Activated CD8-positive, alpha-beta memory T cell treated with anti-CD3 and anti-CD28 coated beads, Interleukin-2, amount 10 ng/mL, durations not matched to agents 7 days and 5 days (primary cell): ENCODE measurements at regions not wholly inside any gene's neighbourhood (a gene's known extent, or its start where the extent isn't known, plus 50 kb on each side); places are given as distances from the start of the nearest gene placed in this dataset.
"Not testable (repeated sequence)": the region's sequence is repeated elsewhere in the genome, so short reads cannot be mapped to it uniquely, and the experiment has no call there.

Source experiments
- ATAC-seq: fragments of 150-1000 bp; cut with Tn5 transposase; one replicate; pipeline ENCODE4 v1.10.0; 2021; ENCODE audit warnings: moderate library complexity
- CTCF ChIA-PET: fragments of 350-600 bp; sonication (Branson Sonifier 250); formaldehyde crosslinking; loops from one replicate; lab custom pipeline; 2021; ENCODE audit warnings: antibody characterized with exemption; lab: Charles Lee
- DNase-seq: peaks from one replicate; pipeline ENCODE4 v3.0.0-alpha.2; 2020
- H3K27ac Mint-ChIP-seq: one replicate; pipeline ENCODE4 v1.8.0; 2021; ENCODE audit warnings: mild to moderate bottlenecking, mixed read lengths
- H3K27me3 Mint-ChIP-seq: one replicate; pipeline ENCODE4 v1.8.0; 2021; ENCODE audit warnings: mixed read lengths
- H3K36me3 Mint-ChIP-seq: one replicate; pipeline ENCODE4 v1.8.0; 2021; ENCODE audit warnings: mild to moderate bottlenecking, mixed read lengths
- H3K4me1 Mint-ChIP-seq: one replicate; pipeline ENCODE4 v1.8.0; 2021; ENCODE audit warnings: mixed read lengths
- H3K4me3 Mint-ChIP-seq: one replicate; pipeline ENCODE4 v1.8.0; 2021; ENCODE audit warnings: mild to moderate bottlenecking, moderate library complexity, mixed read lengths
- H3K9me3 Mint-ChIP-seq: one replicate; pipeline ENCODE4 v1.8.0; 2022; ENCODE audit warnings: low read depth, mixed read lengths

DNA sequence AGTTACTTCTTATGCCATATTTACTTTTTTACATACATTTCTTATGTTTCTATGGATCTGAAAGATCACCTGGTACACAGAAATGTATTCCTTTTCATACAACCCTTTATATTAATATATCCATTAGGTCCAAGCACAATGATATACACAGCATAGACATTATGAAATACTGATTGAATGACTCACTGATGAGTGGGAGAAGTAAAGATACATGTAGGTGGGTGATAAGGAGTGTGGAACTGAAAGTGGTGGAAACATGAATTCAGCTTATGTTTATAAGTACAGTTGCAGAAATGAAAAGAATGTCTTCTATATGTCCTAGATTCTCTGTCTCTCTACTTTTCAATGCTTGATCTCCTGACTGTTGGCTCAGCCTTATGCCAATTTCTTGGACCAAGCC, 87.9 kb downstream of the YIPF7 start:
- Mint-ChIP-seq H3K27ac (no peak overlapping the region), H3K9me3 (no peaks in the 10 kb centered on the region), H3K36me3 (no peaks in the 10 kb centered on the region), H3K27me3 (no peaks in the 10 kb centered on the region), H3K4me1 (no peaks in the 10 kb centered on the region), H3K4me3 (no peak overlapping the region)
- ATAC-seq: no peak
- CTCF ChIA-PET: no interaction called here
- DNase-seq: no peak

DNA sequence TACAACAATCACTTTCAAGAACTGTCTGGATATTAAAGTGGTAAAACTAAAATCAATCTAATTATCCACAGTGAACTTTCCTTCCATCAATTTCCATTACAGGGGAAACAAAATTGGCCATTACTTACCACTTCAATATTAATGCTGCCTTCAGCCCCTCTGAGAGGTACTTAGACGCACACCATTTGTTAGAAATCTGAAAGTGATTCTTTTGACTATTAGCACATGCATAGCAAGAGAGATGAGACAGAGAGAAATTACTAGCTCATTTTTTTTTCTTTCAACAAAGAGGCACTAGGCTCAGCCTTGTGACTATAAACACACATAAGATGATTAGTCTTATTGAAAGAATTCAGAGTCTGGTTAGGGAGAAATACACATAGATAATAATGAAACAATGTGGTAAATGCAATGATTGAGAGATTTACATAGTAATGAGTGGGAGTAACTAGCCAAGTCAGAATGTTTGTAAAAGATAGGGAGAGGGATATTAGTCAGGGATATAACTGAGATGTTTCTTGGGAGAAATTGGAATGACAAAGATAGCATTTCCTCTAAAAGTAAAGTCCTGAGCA, 93.3 kb downstream of the YIPF7 start:
- CTCF ChIA-PET: no interaction called here
- DNase-seq (no peak), ATAC-seq (no peak)
- Mint-ChIP-seq H3K27me3 (no peaks in the 10 kb centered on the region), H3K36me3 (no peaks in the 10 kb centered on the region), H3K4me3 (no peak overlapping the region), H3K27ac (no peak overlapping the region), H3K9me3 (no peaks in the 10 kb centered on the region), H3K4me1 (no peaks in the 10 kb centered on the region)

DNA sequence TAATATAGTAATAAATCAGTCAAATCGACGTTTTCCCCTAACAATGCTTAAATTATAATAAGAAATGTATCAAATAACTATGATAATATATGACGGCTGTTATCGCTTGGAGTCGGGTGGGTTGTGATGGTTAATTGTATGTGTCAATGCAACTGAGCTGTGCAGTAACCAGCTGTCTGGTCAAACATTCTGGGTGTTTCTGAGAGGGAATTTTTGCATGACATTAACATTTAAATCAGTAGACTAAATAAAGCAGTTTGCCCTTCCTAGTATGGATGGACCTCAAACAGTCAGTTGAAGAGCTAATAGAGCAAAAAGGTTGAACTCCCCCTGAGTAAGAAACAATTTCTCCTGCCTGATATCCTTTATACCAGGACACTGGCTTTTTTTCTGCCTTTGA, 96.7 kb downstream of the YIPF7 start:
- Mint-ChIP-seq H3K27ac (no peak overlapping the region), H3K27me3 (no peaks in the 10 kb centered on the region), H3K36me3 (no peaks in the 10 kb centered on the region), H3K9me3 (no peaks in the 10 kb centered on the region), H3K4me3 (no peak overlapping the region), H3K4me1 (no peaks in the 10 kb centered on the region)
- CTCF ChIA-PET: interaction anchor here (1.2 kb wide), 1 partner anchor 8 kb away, joined by 3 read pairs; no protein-coding TSS in a partner anchor
- no peak for ATAC-seq
- no peak for DNase-seq

DNA sequence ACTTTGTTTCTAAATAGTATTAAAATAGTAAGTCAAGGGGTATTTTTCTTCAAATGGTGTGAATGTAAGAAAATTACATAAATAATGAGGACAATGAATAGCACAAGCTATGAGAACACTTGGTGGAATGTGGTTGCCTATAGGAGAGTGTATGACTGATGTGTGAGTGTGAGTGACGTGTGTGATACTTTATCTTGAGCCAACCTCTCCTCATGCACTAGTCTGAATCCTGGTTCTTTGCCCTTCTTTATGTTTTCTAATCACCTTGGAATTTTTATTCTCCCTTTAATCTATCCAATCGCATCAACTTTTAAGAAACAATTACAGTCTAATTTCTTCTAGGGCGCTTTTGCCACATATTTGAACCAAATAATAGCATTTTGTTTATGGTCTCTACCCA, 98.2 kb downstream of the YIPF7 start:
- H3K27ac Mint-ChIP-seq: no peak overlapping the region
- H3K9me3 Mint-ChIP-seq: no peaks in the 10 kb centered on the region
- H3K27me3 Mint-ChIP-seq: no peaks in the 10 kb centered on the region
- DNase-seq (no peak), ATAC-seq (no peak)
- H3K4me1 Mint-ChIP-seq: no peaks in the 10 kb centered on the region
- H3K4me3 Mint-ChIP-seq: no peak overlapping the region
- CTCF ChIA-PET: no interaction called here
- no peaks in the 10 kb centered on the region for H3K36me3 Mint-ChIP-seq

DNA sequence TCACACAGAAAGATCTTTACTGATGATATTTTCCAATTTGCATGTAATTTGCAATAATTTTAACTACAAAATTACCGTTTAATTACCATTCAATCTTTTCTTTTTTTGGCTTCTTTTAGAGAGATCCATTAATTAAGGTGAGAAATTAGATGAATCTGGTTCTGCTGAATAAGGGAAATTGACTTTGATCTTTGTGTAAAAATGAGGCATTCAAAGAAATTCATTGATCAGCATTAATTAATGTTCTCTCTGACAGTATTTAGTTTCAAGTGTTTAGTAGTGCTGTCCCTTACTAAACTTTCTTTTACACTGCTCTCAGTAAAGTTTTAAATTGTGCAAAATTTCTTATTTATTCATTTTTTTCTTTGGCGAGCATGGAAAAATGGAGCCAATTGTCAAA, 97.2 kb upstream of the KCTD8 start:
- H3K36me3 Mint-ChIP-seq: no peaks in the 10 kb centered on the region
- no peaks in the 10 kb centered on the region for H3K4me1 Mint-ChIP-seq
- H3K27me3 Mint-ChIP-seq: no peaks in the 10 kb centered on the region
- H3K27ac Mint-ChIP-seq: no peak overlapping the region
- no peak for DNase-seq
- CTCF ChIA-PET: no interaction called here
- ATAC-seq: no peak
- no peaks in the 10 kb centered on the region for H3K9me3 Mint-ChIP-seq
- H3K4me3 Mint-ChIP-seq: no peak overlapping the region

DNA sequence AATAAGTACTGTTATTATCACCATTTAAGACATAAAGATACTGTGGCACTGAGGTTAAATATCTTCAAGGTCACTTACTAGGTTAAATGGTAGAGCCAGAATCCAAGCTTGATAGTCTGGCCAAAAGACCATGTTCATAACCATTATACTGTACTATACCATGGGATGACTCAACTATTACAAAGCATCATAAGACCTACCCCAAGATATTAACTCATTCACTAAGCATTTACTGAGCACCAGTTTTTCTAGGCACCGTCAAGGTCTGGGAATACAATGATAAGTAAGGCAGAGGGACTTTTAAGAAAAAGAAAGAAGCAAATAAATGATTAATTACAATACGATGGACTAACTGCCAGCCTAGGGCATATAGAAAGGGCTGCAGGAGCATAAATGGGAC, 95.5 kb upstream of the KCTD8 start:
- no peak overlapping the region for H3K4me3 Mint-ChIP-seq

DNA sequence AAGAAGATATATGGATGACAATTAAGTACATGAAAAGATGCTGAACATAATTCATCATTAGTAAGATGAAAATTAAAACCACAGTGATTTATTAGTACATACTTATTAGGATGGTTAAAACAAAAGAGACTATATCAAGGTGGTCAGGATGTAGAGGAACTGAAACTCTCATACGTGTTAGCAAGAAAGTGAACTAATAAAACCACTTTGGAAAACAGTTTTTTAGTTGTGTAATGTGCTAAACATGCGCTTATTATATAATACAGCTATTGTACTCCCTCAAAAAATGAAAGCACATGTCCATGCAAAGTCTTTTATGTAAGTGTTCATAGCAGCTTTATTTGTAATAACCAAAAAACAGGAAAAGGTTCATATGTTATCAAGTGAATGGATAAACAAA, 89.9 kb upstream of the KCTD8 start:
- ATAC-seq (no peak), DNase-seq (no peak)
- H3K36me3 Mint-ChIP-seq: no peaks in the 10 kb centered on the region
- no peaks in the 10 kb centered on the region for H3K4me1 Mint-ChIP-seq
- no peaks in the 10 kb centered on the region for H3K9me3 Mint-ChIP-seq
- H3K27me3 Mint-ChIP-seq: no peaks in the 10 kb centered on the region
- CTCF ChIA-PET: no interaction called here
- H3K4me3 Mint-ChIP-seq: no peak overlapping the region
- no peak overlapping the region for H3K27ac Mint-ChIP-seq

More for the DNA sequence above, 95.5 kb upstream of the KCTD8 start:
- H3K27me3 Mint-ChIP-seq: no peaks in the 10 kb centered on the region
- H3K4me1 Mint-ChIP-seq: no peaks in the 10 kb centered on the region
- no peaks in the 10 kb centered on the region for H3K9me3 Mint-ChIP-seq
- ATAC-seq: no peak
- no peak for DNase-seq
- CTCF ChIA-PET: no interaction called here
- no peaks in the 10 kb centered on the region for H3K36me3 Mint-ChIP-seq
- no peak overlapping the region for H3K27ac Mint-ChIP-seq

DNA sequence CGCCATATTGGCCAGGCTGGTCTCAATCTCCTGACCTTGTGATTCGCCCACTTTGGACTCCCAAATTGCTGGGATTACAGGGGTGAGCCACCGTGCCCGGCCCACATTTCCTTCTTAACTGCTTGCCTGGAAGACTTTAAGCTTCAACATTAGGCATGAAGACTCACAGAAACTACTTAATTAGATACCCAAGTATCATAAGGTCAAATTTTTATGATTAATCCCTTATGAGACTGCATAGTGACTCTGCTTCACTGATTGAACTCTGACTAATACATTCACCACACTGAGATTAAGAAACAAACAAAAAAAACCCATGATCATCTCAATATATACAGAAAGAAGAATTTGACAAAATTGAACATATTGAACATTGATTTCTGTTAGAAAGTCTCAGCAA, 87.4 kb upstream of the KCTD8 start:
- no peak for DNase-seq
- CTCF ChIA-PET: no interaction called here

DNA sequence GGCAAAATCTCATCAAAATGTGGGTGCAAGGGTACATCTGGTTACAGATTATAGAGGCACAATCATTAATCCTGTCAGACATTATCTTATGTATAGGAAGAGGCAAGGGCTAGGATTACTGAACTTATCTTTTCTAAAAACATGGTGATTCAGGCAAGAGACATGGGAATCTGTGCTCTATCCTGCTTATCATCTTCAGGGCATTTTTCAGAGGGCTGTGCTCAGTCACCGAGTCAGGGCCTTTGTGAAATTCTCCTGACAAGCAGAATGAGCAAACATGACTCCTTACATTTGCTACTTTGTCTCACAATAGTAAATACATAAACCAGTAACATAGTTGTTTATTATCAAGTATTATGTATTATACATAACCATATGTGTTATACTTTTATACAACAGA, 84.2 kb upstream of the KCTD8 start:
- H3K9me3 Mint-ChIP-seq: no peaks in the 10 kb centered on the region

More for the DNA sequence above, 87.4 kb upstream of the KCTD8 start:
- Mint-ChIP-seq H3K9me3 (no peaks in the 10 kb centered on the region), H3K36me3 (no peaks in the 10 kb centered on the region), H3K27me3 (no peaks in the 10 kb centered on the region), H3K4me3 (no peak overlapping the region), H3K4me1 (no peaks in the 10 kb centered on the region), H3K27ac (no peak overlapping the region)
- ATAC-seq: no peak

DNA sequence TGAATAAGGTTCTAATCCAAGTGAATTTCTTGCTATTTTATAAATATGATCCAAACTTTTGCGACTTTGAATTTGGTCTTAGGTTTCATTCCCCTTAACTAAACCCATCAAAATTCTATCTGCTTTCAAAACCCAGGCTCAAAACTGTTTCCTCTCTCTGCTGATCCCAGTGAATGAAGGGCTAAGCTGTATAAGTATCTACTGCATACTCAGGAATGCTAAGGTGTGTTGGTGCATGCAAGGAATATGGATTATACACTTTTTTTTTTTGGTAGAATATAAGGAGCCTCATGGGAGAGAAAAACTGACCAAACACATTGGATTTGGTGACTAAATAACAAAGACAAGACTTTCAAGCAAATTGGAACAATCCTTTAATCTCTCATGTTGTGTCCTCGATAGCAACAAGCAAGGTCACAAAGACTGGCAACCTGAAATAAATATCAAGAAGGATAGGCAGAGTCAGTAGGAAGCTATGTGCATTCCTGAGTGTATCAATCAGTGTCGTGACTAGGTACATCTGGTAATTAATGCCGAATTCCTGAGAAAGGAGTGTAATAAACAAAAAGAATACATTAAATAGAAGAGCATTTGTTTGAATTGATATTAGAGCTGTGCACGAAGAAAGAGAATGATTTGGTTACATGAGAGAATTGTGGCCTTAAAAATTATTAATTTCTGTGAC, 74.3 kb upstream of the KCTD8 start:
- Mint-ChIP-seq H3K36me3 (no peaks in the 10 kb centered on the region), H3K4me1 (no peaks in the 10 kb centered on the region), H3K9me3 (peaks cover 5% of the 10 kb centered on the region), H3K27ac (no peak overlapping the region), H3K27me3 (no peaks in the 10 kb centered on the region), H3K4me3 (no peak overlapping the region)
- no peak for DNase-seq
- CTCF ChIA-PET: no interaction called here
- ATAC-seq: no peak

More for the DNA sequence above, 84.2 kb upstream of the KCTD8 start:
- no peak for ATAC-seq
- CTCF ChIA-PET: no interaction called here
- H3K36me3 Mint-ChIP-seq: no peaks in the 10 kb centered on the region
- H3K27ac Mint-ChIP-seq: no peak overlapping the region
- H3K4me1 Mint-ChIP-seq: no peaks in the 10 kb centered on the region
- DNase-seq: no peak
- no peaks in the 10 kb centered on the region for H3K27me3 Mint-ChIP-seq
- no peak overlapping the region for H3K4me3 Mint-ChIP-seq

DNA sequence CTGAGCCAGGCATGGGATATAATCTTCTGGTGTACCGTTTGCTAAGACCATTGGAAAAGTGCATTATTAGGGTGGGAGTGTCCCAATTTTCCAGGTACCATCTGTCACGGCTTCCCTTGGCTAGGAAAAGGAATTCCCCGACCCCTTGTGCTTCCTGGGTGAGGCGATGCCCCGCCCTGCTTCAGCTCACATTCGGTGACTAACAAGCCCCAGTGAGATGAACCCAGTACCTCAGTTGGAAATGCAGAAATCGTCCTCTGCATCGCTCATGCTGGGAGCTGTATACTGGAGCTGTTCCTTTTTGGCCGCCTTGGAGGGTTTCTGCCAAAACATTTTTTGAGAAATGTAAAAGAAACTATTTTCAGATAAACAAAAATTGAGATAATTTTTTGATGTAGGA, 53.6 kb upstream of the KCTD8 start:
- ATAC-seq, DNase-seq, H3K4me1 Mint-ChIP-seq, CTCF ChIA-PET, H3K4me3 Mint-ChIP-seq, H3K9me3 Mint-ChIP-seq, H3K36me3 Mint-ChIP-seq, H3K27ac Mint-ChIP-seq, H3K27me3 Mint-ChIP-seq: not testable (repeated sequence)
